K562 (cell line): ENCODE measurements at regions not wholly inside any gene's neighbourhood (a gene's known extent, or its start where the extent isn't known, plus 50 kb on each side); places are given as distances from the start of the nearest gene placed in this dataset.

Experiments used
- ATAC-seq: fragments of 200-7000 bp; cut with Tn5 transposase; 3 replicates; pipeline ENCODE4 v1.9.1; 2020; ENCODE audit warnings: moderate library complexity
- BruUV-seq: library from RNA; stranded (reverse); fragments of 400-500 nt; replicated peaks from 2 replicates; lab custom pipeline; 2021; lab: Mats Ljungman, UMichigan
- CTCF ChIA-PET: fragments of 300-600 bp; formaldehyde crosslinking; extraction: SDS; loops from one replicate; lab custom pipeline; 2021; ENCODE audit warnings: low intra/inter-chr PET ratio; lab: Yijun Ruan, JAX
- POLR2A ChIA-PET: fragments of 300-600, 350-650 bp; sonication (Branson Sonifier 250); formaldehyde crosslinking; extraction: SDS; loops from one replicate; lab custom pipeline; 2021; ENCODE audit warnings: antibody characterized with exemption, inconsistent platforms; lab: Yijun Ruan, JAX
- DNase-seq, 4 experiments: peaks; one replicate each; pipeline versions ENCODE4 v3.0.0 to v3.0.0-alpha.2; 2011 to 2018; ENCODE audit warnings: low spot score in 3 of 4, mixed read lengths in 3 of 4; ENCODE audit errors: extremely low read depth in 1 of 4
- FAIRE-seq: peaks from 2 replicates; lab custom pipeline; 2011; peaks lifted over from hg19 to GRCh38; lab: Jason Lieb, UNC
- H2AFZ ChIP-seq: 2 replicates; pipeline ENCODE4 v1.6.0; 2011; ENCODE audit warnings: low read depth, low read length, control low read depth, inconsistent platforms
- H3K27ac ChIP-seq: fragments of 200-600 bp; 3 replicates; pipeline ENCODE4 v1.8.0; 2011; ENCODE audit warnings: low read depth, mild to moderate bottlenecking, control low read depth, inconsistent platforms, low read length, moderate library complexity, mixed read lengths; ENCODE audit errors: extremely low read depth
- H3K27me3 ChIP-seq, 2 experiments: fragments of 300-600 bp in 1 of 2; 2 replicates in 1 of 2; 3 replicates in 1 of 2; pipeline versions ENCODE4 v1.6.0 to v1.8.0; 2011; ENCODE audit warnings: inconsistent platforms in 2 of 2, low read length in 2 of 2, mild to moderate bottlenecking in 1 of 2, mixed read lengths in 1 of 2, moderate library complexity in 1 of 2; ENCODE audit not compliant: control insufficient read depth in 2 of 2, insufficient read depth in 2 of 2
- H3K36me3 ChIP-seq: fragments of 300-600 bp; 3 replicates; pipeline ENCODE4 v1.8.0; 2011; ENCODE audit warnings: mild to moderate bottlenecking, low read length, inconsistent platforms; ENCODE audit not compliant: control insufficient read depth, insufficient read depth
- H3K4me1 ChIP-seq, 2 experiments: fragments of 200-600 bp in 1 of 2; replicated peaks in 1 of 2; 2 replicates in 1 of 2; 3 replicates in 1 of 2; pipeline versions ENCODE4 v1.5.1 to v1.8.0; 2011; ENCODE audit warnings: inconsistent platforms in 2 of 2, low read length in 2 of 2, mild to moderate bottlenecking in 1 of 2, mixed read lengths in 1 of 2, moderate library complexity in 1 of 2; ENCODE audit not compliant: control insufficient read depth in 2 of 2, insufficient read depth in 2 of 2
- H3K4me2 ChIP-seq: 2 replicates; pipeline ENCODE4 v1.6.1; 2011; ENCODE audit warnings: low read length, control low read depth, inconsistent platforms, mixed read lengths; ENCODE audit not compliant: insufficient read depth
- H3K4me3 ChIP-seq: fragments of 200-600 bp; sonication (generic), shearing (Covaris generic); 2 replicates; pipeline ENCODE4 v1.5.1; 2016; ENCODE audit warnings: control low read depth, inconsistent platforms
- H3K79me2 ChIP-seq: fragments of 200-600 bp; 3 replicates; pipeline ENCODE4 v1.8.0; 2011; ENCODE audit warnings: low read length, inconsistent platforms; ENCODE audit not compliant: control insufficient read depth, insufficient read depth
- H3K9ac ChIP-seq, 2 experiments: 2 replicates each; pipeline versions ENCODE4 v1.6.0 to v1.6.1; 2011; ENCODE audit warnings: low read depth in 2 of 2, low read length in 2 of 2, control low read depth in 1 of 2, inconsistent platforms in 1 of 2, mild to moderate bottlenecking in 1 of 2, mixed read lengths in 1 of 2; ENCODE audit not compliant: insufficient read depth in 1 of 2
- H3K9me1 ChIP-seq: one replicate; pipeline ENCODE4 v1.6.0; 2011; ENCODE audit warnings: inconsistent platforms, mild to moderate bottlenecking, low read length, moderate library complexity; ENCODE audit not compliant: control insufficient read depth, insufficient read depth
- H3K9me3 ChIP-seq: replicated peaks from 2 replicates; pipeline ENCODE4 v1.5.1; 2011; ENCODE audit warnings: low read depth, low read length, inconsistent platforms; ENCODE audit not compliant: control insufficient read depth, insufficient read depth
- H4K20me1 ChIP-seq: replicated peaks from 2 replicates; pipeline ENCODE4 v1.6.1; 2011; ENCODE audit warnings: low read length, inconsistent platforms, mixed read lengths; ENCODE audit not compliant: control insufficient read depth, insufficient read depth
- HES1 ChIP-seq: fragments of 450-650 bp; IDR thresholded peaks from 2 replicates; pipeline ENCODE4 v1.6.1; 2016; ENCODE audit warnings: low read depth, mild to moderate bottlenecking, moderate library complexity
- HMG20B ChIP-seq: fragments of 250-450 bp; sonication (Bioruptor Pico); IDR thresholded peaks from 2 replicates; pipeline ENCODE4 v1.5.0; 2021; ENCODE audit warnings: mild to moderate bottlenecking
- HNRNPK ChIP-seq: fragments of 200-400 bp; formaldehyde crosslinking; IDR thresholded peaks from one replicate; pipeline ENCODE4 v1.6.1; 2018; ENCODE audit warnings: mild to moderate bottlenecking, low read depth, low read length; ENCODE audit not compliant: poor library complexity, severe bottlenecking
- KAT8 ChIP-seq: fragments of 450-650 bp; IDR thresholded peaks from 2 replicates; pipeline ENCODE4 v1.6.1; 2016; ENCODE audit warnings: low read depth, mild to moderate bottlenecking
- NONO ChIP-seq, 2 experiments: fragments of 200-400 bp in 1 of 2; fragments of 450-650 bp in 1 of 2; formaldehyde crosslinking in 1 of 2; IDR thresholded peaks; 2 replicates each; pipeline ENCODE4 v1.6.1; 2017; ENCODE audit warnings: low read depth in 2 of 2, mild to moderate bottlenecking in 2 of 2, moderate library complexity in 2 of 2, low read length in 1 of 2
- PHB2 ChIP-seq: fragments of 450-650 bp; IDR thresholded peaks from 2 replicates; pipeline ENCODE4 v1.6.1; 2017; ENCODE audit warnings: low read depth
- SAFB ChIP-seq: fragments of 200-400 bp; formaldehyde crosslinking; IDR thresholded peaks from 2 replicates; pipeline ENCODE4 v1.6.1; 2017; ENCODE audit warnings: low read depth, low read length, borderline replicate concordance
- STAG1 ChIP-seq: sonication (generic); formaldehyde crosslinking; IDR thresholded peaks from 2 replicates; pipeline ENCODE4 v1.5.0; 2020; ENCODE audit warnings: missing genetic modification reagents, borderline replicate concordance
- TAF7 ChIP-seq: fragments of 450-650 bp; IDR thresholded peaks from 2 replicates; pipeline ENCODE4 v1.6.1; 2016; ENCODE audit warnings: missing genetic modification characterization, missing compliant biosample characterization
- TFAM ChIP-seq: fragments of 250-450 bp; sonication (Bioruptor Pico); conservative IDR thresholded peaks from 2 replicates; pipeline ENCODE4 v1.5.0; 2021; ENCODE audit warnings: mild to moderate bottlenecking, moderate library complexity
- ZNF197 ChIP-seq: fragments of 200-800 bp; sonication (Bioruptor generic); IDR thresholded peaks from 2 replicates; pipeline ENCODE4 v1.6.1; 2016; ENCODE audit warnings: low read depth, missing genetic modification characterization, missing compliant biosample characterization
- ZNF584 ChIP-seq: fragments of 200-800 bp; sonication (Bioruptor generic); IDR thresholded peaks from 2 replicates; pipeline ENCODE4 v1.6.1; 2016; ENCODE audit warnings: low read depth, mild to moderate bottlenecking, missing genetic modification characterization, missing compliant biosample characterization
- ZNF699 ChIP-seq: fragments of 250-450 bp; sonication (Bioruptor Pico); IDR thresholded peaks from 2 replicates; pipeline ENCODE4 v1.8.0; 2021; ENCODE audit warnings: mild to moderate bottlenecking, moderate library complexity; ENCODE audit not compliant: insufficient replicate concordance
- ZNF785 ChIP-seq: fragments of 250-450 bp; sonication (Bioruptor Pico); IDR thresholded peaks from 2 replicates; pipeline ENCODE4 v1.4.0; 2020; ENCODE audit warnings: mild to moderate bottlenecking
- WGBS: fragments of 100-300 bp; shearing (Covaris generic); methylation state at CpG from one replicate; pipeline ENCODE4 v1.1.6; 2016; ENCODE audit warnings: low coverage, mixed read lengths; ENCODE audit not compliant: insufficient coverage; ENCODE audit errors: missing lambda C conversion rate; 5-methylcytosine and 5-hydroxymethylcytosine counted together
- in situ Hi-C: fragments of 300-500 bp; cut with MboI; formaldehyde crosslinking; loops from 4 replicates; pipeline ENCODE4 v1.15.0; 2018; ENCODE audit warnings: inconsistent platforms, mixed read lengths
- intact Hi-C: fragments of 100-400 bp; cut with micrococcal nuclease; formaldehyde crosslinking; loops from 2 replicates; pipeline ENCODE4 v1.14.2; 2022
- TF ChIP-seq, protein P1 (sequence below): fragments of 250-450 bp; sonication (Bioruptor Pico); IDR thresholded peaks from 2 replicates; pipeline ENCODE4 v1.5.1; 2021; ENCODE audit warnings: mild to moderate bottlenecking
- TF ChIP-seq, protein P2 (sequence below): fragments of 450-650 bp; formaldehyde crosslinking; IDR thresholded peaks from 2 replicates; pipeline ENCODE4 v1.4.0; 2022; ENCODE audit warnings: missing genetic modification characterization

GRCh38 chr20:40495956-40496355, 193.1 kb downstream of the MAFB start:
- Histone ChIP-seq H3K4me1 (peaks cover 2 to 6% of the 10 kb centered on the region in 2 experiments; a peak in 4 of 5 replicates), H2AFZ (no peak overlapping the region), H3K79me2 (no peaks in the 10 kb centered on the region), H3K9me1 (no peaks in the 10 kb centered on the region), H3K9me3 (no peaks in the 10 kb centered on the region), H3K9ac (no peak overlapping the region), H3K27ac (no peak overlapping the region), H3K36me3 (no peaks in the 10 kb centered on the region), H3K27me3 (no peaks in the 10 kb centered on the region; a peak in 1 of 5 replicates), H3K4me3 (no peak overlapping the region), H4K20me1 (no peaks in the 10 kb centered on the region), H3K4me2 (no peak overlapping the region)
- no TSS peak for BruUV-seq
- ATAC-seq (no peak), DNase-seq (no peak), FAIRE-seq (no peak)
- in situ Hi-C loops: no loop called here
- WGBS: 20% methylated on average over 4 of the region's 4 CpGs
- ChIA-PET POLR2A (no interaction called here), CTCF (no interaction called here)
- TF ChIP-seq ZNF699: no peak
- TF ChIP-seq, protein P1, sequence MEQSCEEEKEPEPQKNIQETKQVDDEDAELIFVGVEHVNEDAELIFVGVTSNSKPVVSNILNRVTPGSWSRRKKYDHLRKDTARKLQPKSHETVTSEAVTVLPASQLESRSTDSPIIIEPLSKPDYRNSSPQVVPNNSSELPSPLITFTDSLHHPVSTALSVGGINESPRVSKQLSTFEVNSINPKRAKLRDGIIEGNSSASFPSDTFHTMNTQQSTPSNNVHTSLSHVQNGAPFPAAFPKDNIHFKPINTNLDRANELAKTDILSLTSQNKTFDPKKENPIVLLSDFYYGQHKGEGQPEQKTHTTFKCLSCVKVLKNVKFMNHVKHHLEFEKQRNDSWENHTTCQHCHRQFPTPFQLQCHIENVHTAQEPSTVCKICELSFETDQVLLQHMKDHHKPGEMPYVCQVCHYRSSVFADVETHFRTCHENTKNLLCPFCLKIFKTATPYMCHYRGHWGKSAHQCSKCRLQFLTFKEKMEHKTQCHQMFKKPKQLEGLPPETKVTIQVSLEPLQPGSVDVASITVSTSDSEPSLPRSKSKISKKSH (CRISPR knock-in tag): no peak
- TF ChIP-seq NONO (IDR thresholded peaks at IDR 0.05; ENCODE audit: low read depth in 2 of 2, low read length in 1 of 2): no peak
- TF ChIP-seq SAFB: no peak
- no peak for TF ChIP-seq PHB2
- TF ChIP-seq HNRNPK: no peak
- no peak for TF ChIP-seq ZNF785 (CRISPR knock-in tag)
- no peak for TF ChIP-seq HES1
- TF ChIP-seq HMG20B (CRISPR knock-in tag): no peak
- no peak for TF ChIP-seq ZNF584 (CRISPR knock-in tag)
- TF ChIP-seq KAT8: no peak
- TF ChIP-seq, protein P2, sequence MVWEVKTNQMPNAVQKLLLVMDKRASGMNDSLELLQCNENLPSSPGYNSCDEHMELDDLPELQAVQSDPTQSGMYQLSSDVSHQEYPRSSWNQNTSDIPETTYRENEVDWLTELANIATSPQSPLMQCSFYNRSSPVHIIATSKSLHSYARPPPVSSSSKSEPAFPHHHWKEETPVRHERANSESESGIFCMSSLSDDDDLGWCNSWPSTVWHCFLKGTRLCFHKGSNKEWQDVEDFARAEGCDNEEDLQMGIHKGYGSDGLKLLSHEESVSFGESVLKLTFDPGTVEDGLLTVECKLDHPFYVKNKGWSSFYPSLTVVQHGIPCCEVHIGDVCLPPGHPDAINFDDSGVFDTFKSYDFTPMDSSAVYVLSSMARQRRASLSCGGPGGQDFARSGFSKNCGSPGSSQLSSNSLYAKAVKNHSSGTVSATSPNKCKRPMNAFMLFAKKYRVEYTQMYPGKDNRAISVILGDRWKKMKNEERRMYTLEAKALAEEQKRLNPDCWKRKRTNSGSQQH (CRISPR knock-in tag): no peak
- TF ChIP-seq STAG1 (CRISPR knock-in tag): no peak
- no peak for TF ChIP-seq ZNF197 (CRISPR knock-in tag)
- TF ChIP-seq TFAM: no peak
- TF ChIP-seq TAF7 (tag): no peak
- TF ChIP-seq, all 486 proteins: peak for 0
- intact Hi-C loops: no loop called here
